ENCODE measurements at regions not wholly inside any gene's neighbourhood (a gene's known extent, or its start where the extent isn't known, plus 50 kb on each side); places are given as distances from the start of the nearest gene placed in this dataset.

DNA sequence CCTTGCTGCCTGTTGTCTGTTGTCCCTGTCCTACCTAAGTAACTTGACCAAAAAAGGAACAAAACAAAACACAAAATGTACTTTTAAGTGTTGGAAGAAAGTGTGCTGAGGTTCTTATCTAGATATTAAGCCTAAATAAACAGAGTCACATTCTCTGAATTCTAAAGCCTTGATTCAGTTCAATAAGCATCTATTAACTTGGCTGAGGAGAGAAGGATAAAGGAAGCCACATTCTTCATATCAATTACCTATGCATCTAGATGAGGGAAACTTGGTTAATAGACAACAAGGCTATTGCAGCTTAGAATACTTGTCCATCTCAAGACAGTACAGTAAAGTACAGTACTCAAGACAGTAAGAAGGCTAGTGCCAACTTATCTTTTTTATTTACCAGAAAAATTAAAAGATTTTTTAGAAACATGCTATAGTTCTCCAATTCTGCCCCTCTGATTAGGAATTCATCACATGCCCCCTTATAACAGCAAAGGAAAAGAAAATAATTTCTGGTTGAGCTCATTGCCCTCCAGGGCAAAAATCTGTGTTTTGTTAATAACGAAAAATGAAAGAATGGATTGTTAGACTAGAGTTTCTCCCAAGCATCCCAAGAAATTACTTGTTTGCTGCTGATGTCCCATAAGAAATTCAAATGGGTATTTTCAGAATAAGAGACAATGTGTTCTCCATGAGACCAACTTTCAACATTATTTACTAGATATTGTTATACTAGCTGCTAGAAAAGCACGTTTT is 546.5 kb upstream of the SEMA3D start:
- 66 to 76% (median 71%) methylated on average over 2 of the region's 2 CpGs for WGBS, 3 donors

DNA sequence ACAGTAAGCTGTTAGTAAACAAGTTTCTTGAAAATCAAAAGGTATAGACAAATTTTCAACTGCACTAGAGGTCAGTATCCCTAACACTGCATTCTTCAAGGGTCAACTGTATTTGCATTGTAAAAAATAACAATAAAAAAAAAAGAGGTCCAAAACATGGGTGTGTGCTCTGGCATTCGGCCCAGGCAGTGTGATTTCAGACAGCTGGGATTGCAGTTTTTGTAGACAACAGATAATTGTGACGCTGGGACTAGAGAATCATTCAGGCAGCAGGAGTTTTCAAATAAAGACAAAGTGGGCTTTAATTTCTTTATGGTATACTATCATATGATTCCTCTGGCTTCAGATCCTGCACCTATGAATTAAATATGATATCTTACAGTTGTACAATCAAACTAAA is 543.2 kb upstream of the SEMA3D start:
- no peaks in the 10 kb centered on the region for H3K9me3 ChIP-seq
- H3K27ac ChIP-seq = no peak overlapping the region
- WGBS, 3 donors = 11 to 19% (median 16%) methylated on average over 2 of the region's 2 CpGs
- no peak for TF ChIP-seq CTCF (IDR thresholded peaks at IDR 0.05)
- DNase-seq (no peak), ATAC-seq (no peak)
- H3K36me3 ChIP-seq (ENCODE audit: insufficient read depth in 1 of 2, low read depth in 1 of 2) = no peaks in the 10 kb centered on the region
- no peak overlapping the region for H3K4me3 ChIP-seq
- no peaks in the 10 kb centered on the region for H3K27me3 ChIP-seq (ENCODE audit: insufficient read depth in 3 of 3, low read length in 2 of 3)
- no peaks in the 10 kb centered on the region for H3K4me1 ChIP-seq
- intact Hi-C loops (cut with DNase I) = no loop called here

More for the DNA sequence above, 546.5 kb upstream of the SEMA3D start:
- no peaks in the 10 kb centered on the region for H3K36me3 ChIP-seq (ENCODE audit: insufficient read depth in 1 of 2, low read depth in 1 of 2)
- no peak for TF ChIP-seq CTCF (IDR thresholded peaks at IDR 0.05)
- no peaks in the 10 kb centered on the region for H3K9me3 ChIP-seq
- no peaks in the 10 kb centered on the region for H3K4me1 ChIP-seq
- intact Hi-C loops (cut with DNase I) = no loop called here
- no peak overlapping the region for H3K27ac ChIP-seq
- no peak for ATAC-seq
- no peaks in the 10 kb centered on the region for H3K27me3 ChIP-seq (ENCODE audit: insufficient read depth in 3 of 3, low read length in 2 of 3)
- DNase-seq = no peak
- no peak overlapping the region for H3K4me3 ChIP-seq

- Histone ChIP-seq H3K27me3 (ENCODE audit: insufficient read depth in 3 of 3, low read length in 2 of 3) (no peaks in the 10 kb centered on the region), H3K27ac (no peak overlapping the region), H3K36me3 (ENCODE audit: insufficient read depth in 1 of 2, low read depth in 1 of 2) (no peaks in the 10 kb centered on the region), H3K9me3 (no peaks in the 10 kb centered on the region), H3K4me3 (no peak overlapping the region), H3K4me1 (no peaks in the 10 kb centered on the region)
- intact Hi-C loops (cut with DNase I) = no loop called here
- no peak for DNase-seq
- TF ChIP-seq CTCF (IDR thresholded peaks at IDR 0.05) = no peak
- ATAC-seq = no peak
- 58 to 87% (median 80%) methylated on average over 2 of the region's 2 CpGs for WGBS, 3 donors
These were observed 538.2 kb upstream of the SEMA3D start for GRCh38 chr7:85725026-85725425.

DNA sequence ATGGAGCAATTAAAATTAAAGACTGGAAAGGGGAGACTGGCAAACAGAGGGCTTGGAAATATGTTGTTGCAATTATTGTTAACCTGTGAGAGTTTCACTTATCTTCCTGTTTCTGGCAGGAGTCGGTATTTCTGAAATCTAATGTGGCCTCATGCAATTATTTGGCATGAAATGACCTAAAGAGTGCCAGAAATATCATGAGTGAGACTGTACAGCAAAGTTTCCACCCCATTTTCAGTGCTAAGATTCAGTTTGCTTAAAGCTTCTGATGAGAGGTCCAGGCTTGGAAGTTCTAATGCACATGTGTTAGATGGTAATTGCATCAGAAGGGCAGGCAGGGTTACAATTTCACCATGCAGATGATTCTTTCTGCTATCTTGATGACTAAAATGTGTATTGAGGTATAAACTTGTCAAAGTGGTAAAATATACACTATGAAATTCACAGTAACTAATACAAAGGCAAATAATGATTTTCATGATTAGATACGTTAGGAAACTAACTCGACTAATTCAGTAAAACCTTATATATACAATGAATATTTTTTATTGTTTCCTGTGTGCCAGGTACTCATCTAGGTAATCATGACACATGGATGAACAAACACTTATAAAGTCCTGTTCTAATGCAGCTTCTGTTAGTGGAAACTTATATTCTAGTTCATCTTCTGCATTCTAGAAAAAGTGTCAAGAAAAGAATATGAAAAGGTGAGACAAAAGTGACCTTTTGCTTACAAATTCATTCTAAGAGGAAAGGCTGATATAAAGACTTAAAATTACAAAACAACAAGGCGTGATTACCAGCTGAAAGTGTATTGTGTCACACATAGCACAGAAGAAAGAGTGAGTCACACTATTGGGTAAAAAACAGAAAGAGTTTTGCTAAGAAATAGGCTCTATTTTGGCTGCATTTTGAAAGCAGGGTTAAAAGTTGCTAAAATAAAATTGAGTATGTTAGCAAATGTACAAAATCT is 533.4 kb upstream of the SEMA3D start:
- ATAC-seq (no peak), DNase-seq (no peak)
- WGBS, 3 donors = 45 to 52% (median 48%) methylated on average over 4 of the region's 4 CpGs
- H3K4me1 ChIP-seq = no peaks in the 10 kb centered on the region
- intact Hi-C loops (cut with DNase I) = no loop called here
- H3K9me3 ChIP-seq = no peaks in the 10 kb centered on the region
- no peaks in the 10 kb centered on the region for H3K36me3 ChIP-seq (ENCODE audit: insufficient read depth in 1 of 2, low read depth in 1 of 2)
- no peak for TF ChIP-seq CTCF (IDR thresholded peaks at IDR 0.05)
- no peak overlapping the region for H3K27ac ChIP-seq
- H3K27me3 ChIP-seq (ENCODE audit: insufficient read depth in 3 of 3, low read length in 2 of 3) = no peaks in the 10 kb centered on the region
- no peak overlapping the region for H3K4me3 ChIP-seq

Data from psoas muscle (tissue), 7 donors.